Esophagus squamous epithelium (tissue), 4 donors: ENCODE measurements at regions not wholly inside any gene's neighbourhood (a gene's known extent, or its start where the extent isn't known, plus 50 kb on each side); places are given as distances from the start of the nearest gene placed in this dataset.

Experiments used
- POLR2A ChIP-seq, 4 donors: fragments of 450-650 bp; IDR thresholded peaks; one replicate each; pipeline ENCODE4 v1.6.1; 2017; ENCODE audit warnings: antibody characterized with exemption in 4 of 4, mild to moderate bottlenecking in 4 of 4, moderate library complexity in 3 of 4
- TF ChIP-seq, protein P1 (sequence below), 6 experiments: fragments of 450-650 bp in 4 of 6; fragments of 200-600 bp in 2 of 6; sonication (generic) in 2 of 6; IDR thresholded peaks; one replicate each; pipeline ENCODE4 v1.5.1; 2016 to 2019; ENCODE audit warnings: antibody characterized with exemption in 6 of 6, mild to moderate bottlenecking in 4 of 6, moderate library complexity in 4 of 6

DNA sequence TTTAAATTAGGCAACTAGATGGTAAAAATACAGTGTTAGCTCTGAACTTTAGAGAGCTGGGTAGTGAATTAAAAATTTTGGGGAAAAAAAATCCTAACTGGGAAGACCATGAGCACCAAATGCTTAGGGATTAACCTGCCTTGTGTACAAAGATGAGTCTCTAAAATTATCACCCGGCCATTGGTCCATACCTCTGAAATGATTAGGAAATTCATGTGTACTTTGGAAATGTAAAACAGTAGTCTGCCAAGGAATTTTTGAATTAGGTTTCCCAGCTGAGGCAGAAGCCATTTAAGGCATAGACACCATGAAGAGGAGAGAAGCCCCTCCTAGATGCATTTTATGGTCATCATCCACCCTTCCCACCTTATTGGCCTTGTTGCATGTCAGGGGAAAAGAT lies 670.5 kb upstream of the SALL1 start:
- TF ChIP-seq, protein P1, sequence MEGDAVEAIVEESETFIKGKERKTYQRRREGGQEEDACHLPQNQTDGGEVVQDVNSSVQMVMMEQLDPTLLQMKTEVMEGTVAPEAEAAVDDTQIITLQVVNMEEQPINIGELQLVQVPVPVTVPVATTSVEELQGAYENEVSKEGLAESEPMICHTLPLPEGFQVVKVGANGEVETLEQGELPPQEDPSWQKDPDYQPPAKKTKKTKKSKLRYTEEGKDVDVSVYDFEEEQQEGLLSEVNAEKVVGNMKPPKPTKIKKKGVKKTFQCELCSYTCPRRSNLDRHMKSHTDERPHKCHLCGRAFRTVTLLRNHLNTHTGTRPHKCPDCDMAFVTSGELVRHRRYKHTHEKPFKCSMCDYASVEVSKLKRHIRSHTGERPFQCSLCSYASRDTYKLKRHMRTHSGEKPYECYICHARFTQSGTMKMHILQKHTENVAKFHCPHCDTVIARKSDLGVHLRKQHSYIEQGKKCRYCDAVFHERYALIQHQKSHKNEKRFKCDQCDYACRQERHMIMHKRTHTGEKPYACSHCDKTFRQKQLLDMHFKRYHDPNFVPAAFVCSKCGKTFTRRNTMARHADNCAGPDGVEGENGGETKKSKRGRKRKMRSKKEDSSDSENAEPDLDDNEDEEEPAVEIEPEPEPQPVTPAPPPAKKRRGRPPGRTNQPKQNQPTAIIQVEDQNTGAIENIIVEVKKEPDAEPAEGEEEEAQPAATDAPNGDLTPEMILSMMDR (IDR thresholded peaks at IDR 0.05): no peak
- no peak for TF ChIP-seq POLR2A (IDR thresholded peaks at IDR 0.05)
